HG02840 (cell line): ENCODE measurements at regions not wholly inside any gene's neighbourhood (a gene's known extent, or its start where the extent isn't known, plus 50 kb on each side); places are given as distances from the start of the nearest gene placed in this dataset.
A peak's percentile ranks its signal among the peaks of the same experiment; 100 is the strongest.

ENCODE experiments used
- ATAC-seq: cut with Tn5 transposase; IDR thresholded peaks from one replicate; pipeline ENCODE4 v1.9.1; 2021; ENCODE audit warnings: mild to moderate bottlenecking, moderate library complexity, moderate number of reproducible peaks; ENCODE audit not compliant: unreplicated experiment, low FRiP score

DNA sequence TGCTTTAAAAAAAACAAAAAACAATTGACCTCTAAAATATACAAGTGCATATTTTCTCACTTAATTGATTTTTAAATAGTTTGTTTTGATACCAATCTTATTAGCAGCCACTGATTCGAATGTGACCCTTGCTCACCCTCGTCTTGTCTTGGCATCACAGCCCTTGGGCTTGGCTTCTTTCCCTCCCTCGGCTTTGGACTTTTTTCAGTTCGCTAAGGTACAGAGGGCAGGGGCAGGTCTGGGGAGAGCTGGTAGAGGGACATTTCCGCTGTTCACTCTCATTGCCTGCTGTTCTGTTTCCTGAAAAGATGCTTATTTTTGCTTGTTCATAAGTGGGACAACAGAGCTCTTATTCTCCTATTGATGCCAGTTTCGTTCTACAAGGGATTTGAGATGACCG is 88.5 kb upstream of the RPS6KA3 start:
- no peak for ATAC-seq

DNA sequence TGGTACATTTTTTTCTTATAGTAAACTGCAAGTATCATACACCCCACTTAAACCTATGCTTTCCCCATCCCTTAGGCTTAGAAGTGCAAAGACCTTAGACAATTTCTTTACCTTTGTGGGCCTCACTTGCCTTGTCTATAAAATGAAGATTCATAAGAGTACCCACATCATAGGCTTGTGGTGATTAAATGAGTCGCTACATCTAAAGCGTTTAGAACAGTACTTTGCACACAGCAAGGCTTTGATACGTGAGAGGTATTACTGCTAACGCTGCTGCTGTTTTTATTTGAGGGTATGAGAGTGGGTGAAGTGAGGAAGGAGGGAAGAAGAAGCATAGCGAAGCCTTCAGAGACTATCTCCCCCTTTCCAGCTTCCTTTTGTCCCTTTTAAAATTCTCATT is 87.8 kb upstream of the RPS6KA3 start:
- ATAC-seq = no peak

DNA sequence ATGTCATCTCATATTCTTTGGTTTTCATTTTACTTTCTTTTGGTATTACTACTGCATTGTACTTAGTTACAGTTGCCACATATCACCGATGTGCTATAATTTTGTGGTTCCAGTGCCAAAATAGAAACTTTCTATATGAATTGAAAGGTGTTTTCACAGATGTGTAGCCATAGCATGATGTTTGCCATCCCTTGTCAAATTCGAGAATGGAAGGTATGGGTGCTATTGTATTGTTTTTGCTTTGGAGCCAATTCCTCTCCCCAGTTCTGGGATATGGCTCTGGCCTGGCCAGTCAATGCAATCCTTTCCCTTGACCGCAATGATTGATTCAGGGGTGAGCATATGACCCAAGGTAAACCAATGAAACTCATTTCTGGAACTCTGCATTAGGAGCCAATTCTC is 86.2 kb upstream of the RPS6KA3 start:
- ATAC-seq = no peak

DNA sequence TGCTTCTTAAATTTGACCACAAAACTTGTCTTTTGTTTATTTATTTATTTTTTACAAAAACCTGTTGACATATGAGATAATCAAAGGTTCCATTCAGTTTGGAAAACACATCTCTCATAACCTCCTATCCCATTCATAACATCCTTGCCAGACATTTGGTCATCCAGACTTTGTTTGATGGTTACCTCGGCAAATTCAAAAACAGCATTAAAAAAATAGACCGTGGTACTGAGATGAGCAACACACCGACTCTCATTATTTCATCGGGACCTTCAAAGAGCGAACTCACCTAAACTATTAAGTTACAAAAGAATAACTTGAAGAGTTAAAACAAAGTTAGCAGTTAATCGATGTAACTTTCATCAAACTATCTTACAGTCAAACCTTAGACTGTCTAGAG is 85.8 kb upstream of the RPS6KA3 start:
- ATAC-seq = no peak

DNA sequence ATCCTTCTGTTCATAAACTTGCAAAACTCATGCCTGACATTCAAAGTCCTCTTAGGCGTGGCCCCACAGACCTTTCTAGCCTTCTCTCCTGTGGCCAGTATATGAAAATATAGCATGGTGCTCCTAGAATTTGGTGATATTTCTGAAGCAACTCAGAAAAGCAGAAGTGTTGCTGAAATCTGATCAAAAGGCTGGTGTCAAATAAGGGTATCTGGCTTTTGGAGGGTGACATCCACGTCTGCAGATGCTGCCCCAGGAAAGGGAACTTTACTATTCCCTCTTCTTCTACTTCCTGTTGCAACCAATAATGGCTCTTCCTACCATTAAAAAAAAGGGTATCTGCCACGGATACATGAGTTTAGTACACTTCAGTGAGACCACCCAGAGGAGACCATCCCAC is 83.9 kb upstream of the RPS6KA3 start:
- no peak for ATAC-seq

DNA sequence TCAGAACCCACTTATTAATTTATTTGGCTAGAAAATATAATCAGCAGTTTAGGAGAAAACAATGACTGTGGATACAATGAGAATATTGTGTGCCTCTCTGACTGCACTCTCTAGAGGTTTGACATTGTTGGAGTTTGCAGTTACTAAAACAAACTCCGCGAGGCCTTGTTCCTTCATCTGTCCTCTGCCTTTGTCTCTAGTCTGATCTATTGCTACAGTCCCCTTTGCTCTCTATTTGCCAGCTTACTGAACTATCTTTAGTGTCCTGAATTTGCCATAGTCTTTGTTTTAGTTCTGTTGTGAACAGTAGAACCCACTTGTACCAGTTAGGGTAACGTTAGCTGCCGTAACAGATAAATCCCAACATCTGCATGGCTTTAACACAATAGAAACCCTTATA is 81.4 kb upstream of the RPS6KA3 start:
- ATAC-seq = no peak

DNA sequence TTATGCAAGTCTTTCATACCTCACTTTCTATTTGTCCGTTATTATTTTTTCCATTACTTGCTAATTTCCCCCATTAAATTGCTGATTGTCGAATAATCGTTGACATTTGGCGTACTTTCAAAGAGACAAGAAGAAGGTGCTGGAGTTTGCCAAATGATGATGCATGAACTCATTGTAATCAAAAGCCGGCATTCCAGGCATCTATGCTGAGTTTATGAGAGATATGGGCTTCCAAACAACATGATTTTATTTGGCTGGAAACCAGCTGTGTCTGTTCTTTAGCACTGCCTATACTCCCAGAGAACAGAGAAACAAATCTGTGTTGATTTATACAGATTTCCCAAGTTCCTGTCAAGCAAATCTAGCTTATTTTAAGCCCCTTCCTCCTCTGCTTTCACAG is 80.8 kb upstream of the RPS6KA3 start:
- no peak for ATAC-seq

DNA sequence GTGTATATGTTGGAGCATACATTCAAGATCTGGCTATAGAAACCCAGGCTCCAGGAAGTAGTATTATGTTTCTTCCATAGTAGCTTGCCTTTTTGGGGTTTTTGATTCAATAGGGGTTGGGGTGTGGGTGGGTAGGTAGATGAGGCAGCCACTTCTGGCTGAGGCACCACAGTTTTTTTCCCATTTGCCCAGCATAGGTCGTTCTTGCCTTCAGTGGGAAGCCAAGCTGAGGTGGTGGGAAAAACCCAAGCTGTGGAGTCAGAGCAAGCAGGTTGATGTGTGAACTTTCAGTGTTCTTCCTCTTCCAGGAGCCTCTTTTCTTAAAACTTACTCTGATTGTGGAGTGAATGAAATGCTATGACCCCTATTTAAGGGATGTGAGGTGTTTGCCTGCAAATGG is 67.0 kb upstream of the RPS6KA3 start:
- no peak for ATAC-seq

DNA sequence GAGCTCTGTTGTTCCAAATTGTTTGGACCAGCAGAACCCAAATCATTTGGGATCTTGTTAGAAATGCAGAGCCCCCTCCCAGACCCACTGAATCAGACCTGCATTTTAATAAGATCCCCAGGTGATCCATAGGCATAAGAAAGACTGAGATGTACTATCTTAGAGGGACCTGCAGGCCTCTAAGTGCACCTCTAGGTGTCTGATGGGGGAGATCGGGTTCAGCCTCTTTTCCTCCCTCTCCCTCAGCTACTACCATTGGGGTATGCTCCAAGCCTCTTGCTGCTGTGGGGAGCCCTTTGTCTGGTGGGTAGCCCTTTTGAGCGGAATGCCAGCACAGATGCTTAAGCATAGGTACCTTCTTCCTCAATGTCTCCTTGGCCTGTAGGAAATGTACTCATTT is 63.8 kb upstream of the RPS6KA3 start:
- no peak for ATAC-seq

DNA sequence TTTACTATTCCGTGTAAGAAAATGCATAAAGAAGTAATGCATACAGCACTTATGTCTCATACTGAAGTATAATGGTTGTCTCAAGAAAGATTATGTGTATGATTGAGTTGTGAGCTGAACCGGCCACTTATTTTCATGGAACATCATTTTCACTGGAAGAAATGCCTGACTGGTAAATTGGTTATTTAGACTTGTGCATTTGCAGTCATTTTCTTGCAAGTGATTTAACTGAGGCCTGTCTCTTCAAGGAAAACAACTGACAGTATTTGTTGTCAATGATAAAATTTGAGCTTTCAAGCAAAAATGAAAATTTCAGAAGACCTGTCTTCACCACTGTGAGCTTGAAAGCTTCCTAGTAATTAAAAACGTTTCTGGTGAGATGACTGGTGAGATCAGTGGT is 62.7 kb upstream of the RPS6KA3 start:
- ATAC-seq = no peak

DNA sequence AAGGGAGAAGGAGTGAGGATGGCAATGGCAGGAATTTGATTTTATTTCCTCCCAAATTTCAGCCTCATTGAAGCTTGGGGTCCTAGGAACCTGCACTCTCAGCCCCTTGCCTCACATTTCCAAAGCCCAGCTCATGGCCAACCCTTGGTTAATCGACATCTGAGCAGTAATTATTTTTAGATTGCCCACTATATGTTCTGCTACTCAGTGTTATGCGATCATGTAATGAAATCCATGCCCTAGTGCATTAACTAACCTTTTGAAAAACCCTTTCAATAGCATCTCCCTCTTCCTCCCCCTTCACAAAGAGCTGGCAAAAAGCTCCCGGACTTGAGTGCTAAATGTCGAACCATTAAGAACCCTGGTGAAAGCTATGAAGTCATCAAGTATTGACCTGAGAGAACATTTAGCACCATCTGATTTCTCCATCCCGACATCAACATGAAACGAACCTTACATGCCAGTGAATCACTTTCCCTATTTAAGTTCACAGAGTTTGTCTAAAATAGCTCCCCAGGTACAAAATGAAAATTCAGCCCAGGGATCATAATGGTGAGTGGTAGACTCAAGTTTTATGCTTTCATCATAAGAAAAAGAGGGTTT is 59.2 kb upstream of the RPS6KA3 start:
- ATAC-seq = no peak

DNA sequence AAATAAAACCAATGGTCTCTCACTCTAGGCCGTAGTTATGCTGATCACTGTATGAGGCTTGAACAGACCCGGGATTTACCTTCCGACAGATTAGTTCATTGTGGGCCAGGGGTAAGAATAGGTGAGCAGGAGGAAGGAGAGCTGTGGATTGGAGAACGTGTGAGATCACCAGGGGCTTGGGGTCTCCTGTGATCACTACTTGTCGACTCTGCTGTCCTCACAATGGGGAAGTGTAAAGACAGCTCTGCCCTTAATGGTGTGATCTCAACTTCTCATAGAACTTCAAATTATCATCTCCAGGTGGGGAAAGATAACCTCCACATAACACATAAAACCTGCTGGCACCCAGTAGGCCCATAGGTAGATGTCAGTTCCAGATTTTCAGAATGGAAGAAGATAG is 56.2 kb upstream of the RPS6KA3 start:
- no peak for ATAC-seq

DNA sequence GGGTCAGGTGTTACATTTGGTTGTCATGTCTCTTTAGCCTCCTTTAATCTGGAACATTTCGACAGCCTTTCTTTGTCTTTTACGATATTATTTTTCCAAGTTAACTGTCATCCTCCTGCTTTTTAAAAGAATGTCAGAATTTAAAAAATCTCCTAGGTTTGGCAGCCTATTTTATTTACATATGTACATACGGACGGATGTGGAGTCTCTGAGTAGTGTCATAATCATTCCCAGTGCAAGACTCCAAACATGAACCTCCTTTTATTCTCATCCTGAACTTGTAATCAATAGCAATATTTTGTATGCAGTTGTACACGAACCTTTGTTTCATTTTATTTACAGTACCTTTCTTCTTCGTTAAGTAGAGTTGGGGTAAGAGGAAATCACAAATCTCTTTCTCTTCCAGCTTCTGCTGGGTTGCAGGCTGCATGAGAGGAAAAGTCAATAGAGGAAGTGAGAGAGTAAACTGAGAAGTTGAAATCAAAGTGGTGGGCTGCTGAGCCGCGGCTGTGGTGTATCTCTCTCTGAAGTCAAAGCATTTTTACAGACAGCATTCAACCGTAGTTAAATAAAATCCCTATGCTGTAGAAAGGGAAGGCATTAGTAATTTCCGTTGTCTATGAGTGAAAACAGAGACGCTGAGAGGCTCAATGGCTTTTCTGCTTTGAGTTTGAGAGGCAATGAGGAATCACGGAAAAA is 53.9 kb upstream of the RPS6KA3 start:
- ATAC-seq = peak; percentile 87

DNA sequence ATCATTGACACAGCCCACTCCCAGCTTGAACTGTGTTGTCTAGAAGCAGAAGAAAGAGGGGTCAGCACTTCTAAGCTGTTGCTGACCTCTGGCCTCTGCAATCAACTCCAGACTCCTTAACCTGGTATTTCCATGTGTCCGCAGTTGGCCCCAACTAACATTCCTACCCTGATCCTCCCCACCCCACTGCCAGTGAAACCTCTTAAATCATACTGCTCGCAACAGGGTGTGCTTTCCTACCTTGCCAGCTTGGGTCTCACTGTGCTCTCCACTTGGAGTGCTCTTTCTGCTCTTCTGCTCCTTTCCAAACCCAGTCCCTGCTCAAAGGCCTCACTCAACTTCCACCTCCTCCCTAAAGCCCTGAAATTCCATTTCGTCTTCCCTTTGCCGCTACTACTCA is 52.3 kb upstream of the RPS6KA3 start:
- ATAC-seq = no peak

DNA sequence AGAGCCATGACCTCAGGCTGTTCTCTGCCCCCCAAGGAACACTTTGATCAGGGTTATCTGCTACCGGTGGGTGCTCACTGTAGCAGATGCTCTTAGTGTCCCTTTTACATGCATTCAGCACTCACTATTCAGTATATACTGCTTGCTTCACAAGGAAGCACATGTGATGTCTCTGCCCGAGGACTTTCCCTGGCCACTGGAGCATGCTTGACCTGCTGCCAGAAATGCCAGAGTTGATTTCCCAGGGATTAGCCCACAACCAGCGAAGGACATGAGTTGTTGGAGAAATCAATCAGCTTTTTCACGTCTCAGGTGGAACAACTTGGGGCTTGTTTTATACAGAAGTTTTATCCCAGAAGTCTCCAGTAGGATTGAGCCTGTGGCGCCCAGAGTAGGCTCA is 51.2 kb upstream of the RPS6KA3 start:
- ATAC-seq = no peak
